Renal cortex interstitium (tissue), 11 donors: ENCODE measurements at regions not wholly inside any gene's neighbourhood (a gene's known extent, or its start where the extent isn't known, plus 50 kb on each side); places are given as distances from the start of the nearest gene placed in this dataset.

Experiments used
- DNase-seq, 11 donors: peaks; one replicate each; pipeline ENCODE4 v3.0.0-alpha.2; 2013; ENCODE audit warnings: low read depth in 9 of 11, low spot score in 4 of 11; ENCODE audit errors: extremely low read depth in 1 of 11

- no peak for DNase-seq
Measured at GRCh38 chr3:197356275-197356674, 57.9 kb upstream of the DLG1 start.

GRCh38 chr3:197355713-197356112 lies 57.3 kb upstream of the DLG1 start:
- no peak for DNase-seq

- peak in 10 of 11 donors; percentile 64 to 90 (median 79) for DNase-seq
Measured at GRCh38 chr3:197354568-197355001, 56.2 kb upstream of the DLG1 start.

GRCh38 chr3:197353867-197354567 lies 55.6 kb upstream of the DLG1 start:
- no peak for DNase-seq

GRCh38 chr3:197353001-197353866 lies 54.8 kb upstream of the DLG1 start:
- DNase-seq = no peak

- no peak for DNase-seq
Measured at GRCh38 chr3:197352382-197352781, 54.0 kb upstream of the DLG1 start.

- DNase-seq = no peak
Measured at GRCh38 chr3:197350446-197350845, 52.0 kb upstream of the DLG1 start.

- DNase-seq = no peak
Measured at GRCh38 chr3:197349368-197349767, 51.0 kb upstream of the DLG1 start.
